ENCODE measurements at regions not wholly inside any gene's neighbourhood (a gene's known extent, or its start where the extent isn't known, plus 50 kb on each side); places are given as distances from the start of the nearest gene placed in this dataset.
"Not testable (repeated sequence)": the region's sequence is repeated elsewhere in the genome, so short reads cannot be mapped to it uniquely, and the experiment has no call there.

DNA sequence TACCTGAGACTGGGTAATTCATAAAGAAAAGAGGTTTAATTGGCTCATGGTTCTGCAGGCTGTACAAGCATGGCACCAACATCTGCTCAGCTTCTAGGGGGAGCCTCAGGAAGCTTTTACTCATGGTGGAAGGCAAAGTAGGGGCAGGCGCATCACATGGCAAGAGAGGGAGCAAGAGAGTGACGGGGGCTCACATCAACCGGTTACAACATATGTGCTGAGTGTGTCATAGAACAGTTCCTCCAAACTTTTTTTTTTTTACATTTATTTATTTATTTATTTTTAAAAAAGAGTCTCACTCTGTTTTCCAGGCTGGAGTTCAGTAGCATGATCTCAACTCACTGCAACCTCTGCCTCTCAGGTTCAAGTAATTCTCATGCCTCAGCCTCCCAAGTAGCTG is 143.8 kb downstream of the SMIM20 start:
- not testable (repeated sequence) for H3K9me3 ChIP-seq (ENCODE audit: control insufficient read depth, low read length); H3K27me3 ChIP-seq (replicated peaks; ENCODE audit: control insufficient read depth, insufficient read depth, low read length); H3K4me3 ChIP-seq (ENCODE audit: low read length); H3K36me3 ChIP-seq (ENCODE audit: control insufficient read depth, insufficient read depth, low read length, severe bottlenecking); H3K9ac ChIP-seq (ENCODE audit: low read length); H3K4me1 ChIP-seq (ENCODE audit: control insufficient read depth, insufficient read depth, low read length); DNase-seq (ENCODE audit: low read depth)

- Histone ChIP-seq H3K9me3 (ENCODE audit: control insufficient read depth, low read length) (no peaks in the 10 kb centered on the region), H3K36me3 (ENCODE audit: control insufficient read depth, insufficient read depth, low read length, severe bottlenecking) (no peaks in the 10 kb centered on the region), H3K27me3 (replicated peaks; ENCODE audit: control insufficient read depth, insufficient read depth, low read length) (no peaks in the 10 kb centered on the region), H3K4me3 (ENCODE audit: low read length) (no peak overlapping the region), H3K4me1 (ENCODE audit: control insufficient read depth, insufficient read depth, low read length) (peaks cover 8% of the 10 kb centered on the region), H3K9ac (ENCODE audit: low read length) (no peak overlapping the region)
- DNase-seq (ENCODE audit: low read depth): no peak
Observed at GRCh38 chr4:26058537-26058936, 144.5 kb downstream of the SMIM20 start.

GRCh38 chr4:26059391-26060154 is 145.6 kb downstream of the SMIM20 start:
- H3K4me1 ChIP-seq (ENCODE audit: control insufficient read depth, insufficient read depth, low read length): peaks cover 8% of the 10 kb centered on the region
- H3K27me3 ChIP-seq (replicated peaks; ENCODE audit: control insufficient read depth, insufficient read depth, low read length): no peaks in the 10 kb centered on the region
- no peak overlapping the region for H3K9ac ChIP-seq (ENCODE audit: low read length)
- H3K9me3 ChIP-seq (ENCODE audit: control insufficient read depth, low read length): no peaks in the 10 kb centered on the region
- DNase-seq (ENCODE audit: low read depth): no peak
- no peaks in the 10 kb centered on the region for H3K36me3 ChIP-seq (ENCODE audit: control insufficient read depth, insufficient read depth, low read length, severe bottlenecking)
- H3K4me3 ChIP-seq (ENCODE audit: low read length): no peak overlapping the region

GRCh38 chr4:26060286-26060685 is 146.3 kb downstream of the SMIM20 start:
- DNase-seq (ENCODE audit: low read depth): no peak
- Histone ChIP-seq H3K27me3 (replicated peaks; ENCODE audit: control insufficient read depth, insufficient read depth, low read length) (no peaks in the 10 kb centered on the region), H3K4me3 (ENCODE audit: low read length) (no peak overlapping the region), H3K9me3 (ENCODE audit: control insufficient read depth, low read length) (no peaks in the 10 kb centered on the region), H3K36me3 (ENCODE audit: control insufficient read depth, insufficient read depth, low read length, severe bottlenecking) (no peaks in the 10 kb centered on the region), H3K4me1 (ENCODE audit: control insufficient read depth, insufficient read depth, low read length) (peaks cover 8% of the 10 kb centered on the region), H3K9ac (ENCODE audit: low read length) (no peak overlapping the region)

DNA sequence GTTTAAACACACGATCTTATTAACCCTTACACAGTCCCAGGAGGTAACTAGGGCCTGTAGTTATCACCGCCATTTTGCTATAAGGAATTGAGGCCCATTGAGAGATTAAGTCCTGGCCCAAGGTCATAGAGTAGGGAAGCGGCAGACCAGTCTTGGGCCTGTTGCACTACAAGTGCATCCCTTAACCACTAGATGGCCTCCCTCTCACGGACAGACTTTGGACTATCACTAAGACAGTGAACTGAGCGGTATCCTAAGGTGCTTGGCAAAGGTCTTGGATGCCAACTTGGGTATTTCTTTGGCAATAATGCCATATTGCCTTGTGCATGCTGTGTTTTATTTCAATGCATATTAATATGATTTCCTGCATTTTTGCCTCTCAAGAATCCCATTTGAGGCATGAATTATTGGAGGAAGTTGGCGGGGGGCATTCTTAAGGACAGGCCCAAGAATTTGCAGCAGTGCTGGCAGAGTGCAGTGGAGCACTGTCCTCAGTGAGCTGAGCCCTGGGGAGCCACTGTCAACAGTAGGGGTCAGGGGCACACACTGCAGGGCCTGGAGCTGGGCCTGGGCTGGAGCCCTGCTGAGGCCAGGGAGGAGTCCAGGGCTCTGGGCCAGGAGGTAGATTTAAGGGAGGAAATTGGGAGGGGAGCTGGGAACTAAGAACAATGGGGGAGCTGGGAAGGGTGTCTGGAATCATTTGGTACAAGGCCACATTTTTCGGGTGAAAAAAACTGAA is 147.4 kb downstream of the SMIM20 start:
- no peak for DNase-seq (ENCODE audit: low read depth)
- Histone ChIP-seq H3K9me3 (ENCODE audit: control insufficient read depth, low read length) (no peaks in the 10 kb centered on the region), H3K9ac (ENCODE audit: low read length) (no peak overlapping the region), H3K4me1 (ENCODE audit: control insufficient read depth, insufficient read depth, low read length) (peaks cover 8% of the 10 kb centered on the region), H3K4me3 (ENCODE audit: low read length) (no peak overlapping the region), H3K27me3 (replicated peaks; ENCODE audit: control insufficient read depth, insufficient read depth, low read length) (no peaks in the 10 kb centered on the region), H3K36me3 (ENCODE audit: control insufficient read depth, insufficient read depth, low read length, severe bottlenecking) (no peaks in the 10 kb centered on the region)

GRCh38 chr4:26062215-26062614 is 148.2 kb downstream of the SMIM20 start:
- Histone ChIP-seq H3K4me1 (ENCODE audit: control insufficient read depth, insufficient read depth, low read length) (peaks cover 8% of the 10 kb centered on the region), H3K4me3 (ENCODE audit: low read length) (no peak overlapping the region), H3K9ac (ENCODE audit: low read length) (no peak overlapping the region), H3K9me3 (ENCODE audit: control insufficient read depth, low read length) (no peaks in the 10 kb centered on the region), H3K27me3 (replicated peaks; ENCODE audit: control insufficient read depth, insufficient read depth, low read length) (no peaks in the 10 kb centered on the region), H3K36me3 (ENCODE audit: control insufficient read depth, insufficient read depth, low read length, severe bottlenecking) (no peaks in the 10 kb centered on the region)
- DNase-seq (ENCODE audit: low read depth): no peak

DNA sequence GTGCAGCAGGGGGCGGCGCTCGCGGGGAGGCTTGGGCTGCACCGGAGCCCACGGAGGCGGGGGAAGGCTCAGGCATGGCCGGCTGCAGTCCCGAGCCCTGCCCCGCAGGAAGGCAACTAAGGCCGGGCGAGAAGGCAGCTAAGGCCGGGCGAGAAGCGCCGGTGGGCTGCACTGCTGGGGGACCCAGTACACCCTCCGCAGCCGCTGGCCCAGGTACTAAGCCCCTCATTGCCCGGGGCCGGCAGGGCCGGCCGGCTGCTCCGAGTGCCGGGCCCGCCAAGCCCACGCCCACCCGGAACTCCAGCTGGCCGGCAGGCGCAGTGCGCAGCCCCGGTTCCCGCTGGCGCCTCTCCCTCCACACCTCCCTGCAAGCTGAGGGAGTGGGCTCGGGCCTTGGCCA is 150.0 kb downstream of the SMIM20 start:
- not testable (repeated sequence) for H3K27me3 ChIP-seq (replicated peaks; ENCODE audit: control insufficient read depth, insufficient read depth, low read length); H3K4me1 ChIP-seq (ENCODE audit: control insufficient read depth, insufficient read depth, low read length); H3K9me3 ChIP-seq (ENCODE audit: control insufficient read depth, low read length); H3K36me3 ChIP-seq (ENCODE audit: control insufficient read depth, insufficient read depth, low read length, severe bottlenecking); DNase-seq (ENCODE audit: low read depth); H3K9ac ChIP-seq (ENCODE audit: low read length); H3K4me3 ChIP-seq (ENCODE audit: low read length)

GRCh38 chr4:26065833-26066232 is 151.8 kb downstream of the SMIM20 start:
- Histone ChIP-seq H3K36me3 (ENCODE audit: control insufficient read depth, insufficient read depth, low read length, severe bottlenecking) (no peaks in the 10 kb centered on the region), H3K9ac (ENCODE audit: low read length) (no peak overlapping the region), H3K27me3 (replicated peaks; ENCODE audit: control insufficient read depth, insufficient read depth, low read length) (no peaks in the 10 kb centered on the region), H3K4me1 (ENCODE audit: control insufficient read depth, insufficient read depth, low read length) (peaks cover 8% of the 10 kb centered on the region), H3K4me3 (ENCODE audit: low read length) (no peak overlapping the region), H3K9me3 (ENCODE audit: control insufficient read depth, low read length) (no peaks in the 10 kb centered on the region)
- no peak for DNase-seq (ENCODE audit: low read depth)

GRCh38 chr4:26067035-26067434 is 153.0 kb downstream of the SMIM20 start:
- H3K9ac ChIP-seq (ENCODE audit: low read length): no peak overlapping the region
- no peaks in the 10 kb centered on the region for H3K9me3 ChIP-seq (ENCODE audit: control insufficient read depth, low read length)
- no peak overlapping the region for H3K4me3 ChIP-seq (ENCODE audit: low read length)
- DNase-seq (ENCODE audit: low read depth): no peak
- H3K4me1 ChIP-seq (ENCODE audit: control insufficient read depth, insufficient read depth, low read length): peaks cover 1% of the 10 kb centered on the region
- no peaks in the 10 kb centered on the region for H3K27me3 ChIP-seq (replicated peaks; ENCODE audit: control insufficient read depth, insufficient read depth, low read length)
- no peaks in the 10 kb centered on the region for H3K36me3 ChIP-seq (ENCODE audit: control insufficient read depth, insufficient read depth, low read length, severe bottlenecking)

GRCh38 chr4:26069218-26069617 is 155.2 kb downstream of the SMIM20 start:
- no peaks in the 10 kb centered on the region for H3K36me3 ChIP-seq (ENCODE audit: control insufficient read depth, insufficient read depth, low read length, severe bottlenecking)
- no peaks in the 10 kb centered on the region for H3K9me3 ChIP-seq (ENCODE audit: control insufficient read depth, low read length)
- no peaks in the 10 kb centered on the region for H3K4me1 ChIP-seq (ENCODE audit: control insufficient read depth, insufficient read depth, low read length)
- no peak for DNase-seq (ENCODE audit: low read depth)
- H3K9ac ChIP-seq (ENCODE audit: low read length): no peak overlapping the region
- H3K4me3 ChIP-seq (ENCODE audit: low read length): no peak overlapping the region
- no peaks in the 10 kb centered on the region for H3K27me3 ChIP-seq (replicated peaks; ENCODE audit: control insufficient read depth, insufficient read depth, low read length)

DNA sequence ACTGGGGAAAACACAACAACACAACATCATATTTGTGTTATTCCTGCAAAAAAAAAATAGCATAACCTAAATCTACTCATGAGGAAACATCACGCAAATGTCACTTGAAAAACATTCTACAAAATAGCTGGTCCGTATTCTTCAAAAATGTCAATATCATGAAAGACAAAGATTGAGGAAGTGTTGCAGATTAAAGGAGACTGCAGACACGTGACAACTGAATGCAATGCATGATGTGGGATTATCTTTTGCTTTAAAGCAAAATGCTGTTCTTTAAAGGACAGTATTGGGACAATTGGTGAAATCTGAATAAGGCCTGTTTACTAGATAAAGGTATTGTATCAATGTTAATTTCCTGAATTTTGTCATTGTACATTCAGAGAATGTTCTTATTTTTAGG is 157.7 kb downstream of the SMIM20 start:
- no peak overlapping the region for H3K4me3 ChIP-seq (ENCODE audit: low read length)
- H3K36me3 ChIP-seq (ENCODE audit: control insufficient read depth, insufficient read depth, low read length, severe bottlenecking): no peaks in the 10 kb centered on the region
- H3K9me3 ChIP-seq (ENCODE audit: control insufficient read depth, low read length): peaks cover 3% of the 10 kb centered on the region
- H3K9ac ChIP-seq (ENCODE audit: low read length): no peak overlapping the region
- no peaks in the 10 kb centered on the region for H3K27me3 ChIP-seq (replicated peaks; ENCODE audit: control insufficient read depth, insufficient read depth, low read length)
- H3K4me1 ChIP-seq (ENCODE audit: control insufficient read depth, insufficient read depth, low read length): peaks cover 23% of the 10 kb centered on the region
- no peak for DNase-seq (ENCODE audit: low read depth)
